Sigmoid colon (tissue), 4 donors: ENCODE measurements at regions not wholly inside any gene's neighbourhood (a gene's known extent, or its start where the extent isn't known, plus 50 kb on each side); places are given as distances from the start of the nearest gene placed in this dataset.

Experiments used
- CTCF ChIP-seq, 4 experiments: fragments of 450-650 bp in 3 of 4; fragments of 200-600 bp in 1 of 4; IDR thresholded peaks; one replicate each; pipeline ENCODE4 v1.5.1; 2016 to 2019; ENCODE audit warnings: antibody characterized with exemption in 4 of 4, mild to moderate bottlenecking in 3 of 4, moderate library complexity in 2 of 4
- POLR2A ChIP-seq, 2 donors: fragments of 450-650 bp; IDR thresholded peaks; one replicate each; pipeline ENCODE4 v1.6.1; 2016; ENCODE audit warnings: antibody characterized with exemption in 2 of 2, mild to moderate bottlenecking in 2 of 2, moderate library complexity in 2 of 2
- POLR2AphosphoS5 ChIP-seq, 4 donors: sonication (generic); formaldehyde crosslinking; IDR thresholded peaks; one replicate each; pipeline ENCODE4 v1.6.1; 2017; ENCODE audit warnings: antibody characterized with exemption in 4 of 4

- no peak for TF ChIP-seq CTCF (IDR thresholded peaks at IDR 0.05)
- TF ChIP-seq POLR2A (IDR thresholded peaks at IDR 0.05): no peak
- peak in 2 of 4 donors; percentile 11 for TF ChIP-seq POLR2AphosphoS5 (IDR thresholded peaks at IDR 0.05)
These were observed 204.2 kb upstream of the RASGEF1B start for GRCh38 chr4:81675791-81676393.
